CD4-positive, alpha-beta T cell (primary cell): ENCODE measurements at regions not wholly inside any gene's neighbourhood (a gene's known extent, or its start where the extent isn't known, plus 50 kb on each side); places are given as distances from the start of the nearest gene placed in this dataset.

Source experiments
- ATAC-seq: fragments of 200-7000 bp; cut with Tn5 transposase; one replicate; pipeline ENCODE4 v1.10.0; 2022; ENCODE audit warnings: mild to moderate bottlenecking; ENCODE audit not compliant: poor library complexity
- CTCF ChIA-PET: fragments of 350-600 bp; sonication (Branson Sonifier 250); formaldehyde crosslinking; loops from one replicate; lab custom pipeline; 2021; ENCODE audit warnings: antibody characterized with exemption, inconsistent platforms; lab: Charles Lee
- POLR2A ChIA-PET: fragments of 350-600 bp; sonication (Branson Sonifier 250); formaldehyde crosslinking; loops from one replicate; lab custom pipeline; 2021; ENCODE audit warnings: antibody characterized with exemption, inconsistent platforms; lab: Charles Lee
- DNase-seq, 14 experiments: peaks; one replicate each; pipeline ENCODE4 v3.0.0-alpha.2; 2013 to 2020; ENCODE audit warnings: mixed read lengths in 2 of 14
- H3K27ac ChIP-seq, 2 donors: one replicate each; pipeline versions ENCODE4 v1.5.1 to v1.7.0; 2013; ENCODE audit warnings: low read length in 2 of 2, low read depth in 1 of 2, mild to moderate bottlenecking in 1 of 2
- H3K27me3 ChIP-seq, 2 experiments: 1 replicate in 1 of 2; 2 replicates in 1 of 2; pipeline versions ENCODE4 v1.6.1 to v1.7.0; 2013; ENCODE audit warnings: low read length in 2 of 2, control low read depth in 1 of 2, mild to moderate bottlenecking in 1 of 2, moderate library complexity in 1 of 2; ENCODE audit not compliant: insufficient read depth in 2 of 2, control insufficient read depth in 1 of 2
- H3K36me3 ChIP-seq: one replicate; pipeline ENCODE4 v1.6.1; 2013; ENCODE audit warnings: low read length, control low read depth; ENCODE audit not compliant: insufficient read depth
- H3K4me1 ChIP-seq: one replicate; pipeline ENCODE4 v1.6.1; 2013; ENCODE audit warnings: low read length, control low read depth; ENCODE audit not compliant: insufficient read depth
- H3K4me3 ChIP-seq: one replicate; pipeline ENCODE4 v1.5.1; 2013; ENCODE audit warnings: mild to moderate bottlenecking, low read length, moderate library complexity
- H3K9me3 ChIP-seq, 2 experiments: 1 replicate in 1 of 2; 2 replicates in 1 of 2; pipeline versions ENCODE4 v1.6.1 to v1.7.0; 2013; ENCODE audit warnings: low read length in 2 of 2, mild to moderate bottlenecking in 2 of 2, control low read depth in 1 of 2, moderate library complexity in 1 of 2; ENCODE audit not compliant: control insufficient read depth in 1 of 2, insufficient read depth in 1 of 2
- H3K27ac Mint-ChIP-seq: one replicate; pipeline ENCODE4 v1.8.0; 2020; ENCODE audit warnings: mixed read lengths
- H3K27me3 Mint-ChIP-seq: one replicate; pipeline ENCODE4 v1.8.0; 2021; ENCODE audit warnings: mixed read lengths
- H3K36me3 Mint-ChIP-seq: one replicate; pipeline ENCODE4 v1.8.0; 2021; ENCODE audit warnings: low read depth, mixed read lengths
- H3K4me1 Mint-ChIP-seq: one replicate; pipeline ENCODE4 v1.8.0; 2021; ENCODE audit warnings: low read depth, mixed read lengths
- H3K4me3 Mint-ChIP-seq: one replicate; pipeline ENCODE4 v1.8.0; 2020; ENCODE audit warnings: mild to moderate bottlenecking, mixed read lengths
- H3K9me3 Mint-ChIP-seq: one replicate; pipeline ENCODE4 v1.8.0; 2020; ENCODE audit warnings: mixed read lengths
- intact Hi-C, 2 experiments: fragments of 100-400 bp; cut with DNase I in 1 of 2; cut with micrococcal nuclease in 1 of 2; formaldehyde crosslinking; loops; one replicate each; pipeline versions ENCODE4 v1.15.1 to v1.9.0; 2023 to 2025; cut with DNase I, micrococcal nuclease
- TF ChIP-seq, protein P1 (sequence below): fragments of 200-600 bp; IDR thresholded peaks from one replicate; pipeline ENCODE4 v1.8.0; 2022; ENCODE audit warnings: antibody characterized with exemption, mild to moderate bottlenecking

DNA sequence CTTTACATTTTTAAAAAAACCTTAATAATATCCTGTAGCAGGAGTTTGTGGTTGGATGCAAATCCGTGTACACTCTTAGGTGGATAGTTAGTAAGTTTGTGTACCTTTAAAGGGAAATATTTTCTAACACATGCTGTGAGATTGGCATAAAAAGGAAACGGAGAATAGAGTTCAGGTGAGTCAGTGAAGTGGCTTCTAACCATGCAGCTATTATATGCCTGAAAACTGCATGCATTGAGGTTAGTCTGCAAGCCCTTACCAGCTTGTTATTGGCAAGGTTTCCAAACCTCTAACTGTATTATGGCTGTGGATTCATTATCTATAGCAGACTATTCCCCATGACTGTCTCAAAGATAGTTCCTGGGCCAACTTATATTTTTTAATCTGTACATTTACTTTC is 420.6 kb upstream of the MMS22L start:
- DNase-seq: no peak
- Histone ChIP-seq H3K9me3 (no peaks in the 10 kb centered on the region), H3K27me3 (no peaks in the 10 kb centered on the region), H3K27ac (no peak overlapping the region), H3K36me3 (no peaks in the 10 kb centered on the region), H3K4me3 (no peak overlapping the region), H3K4me1 (no peaks in the 10 kb centered on the region)
- ChIA-PET CTCF (no interaction called here), POLR2A (interaction anchor here (0.6 kb wide), 1 partner anchor 105 kb away, joined by 5 read pairs; no protein-coding TSS in a partner anchor)
- no peak for ATAC-seq
- H3K36me3 Mint-ChIP-seq: no peaks in the 10 kb centered on the region
- no peaks in the 10 kb centered on the region for H3K27me3 Mint-ChIP-seq
- no peaks in the 10 kb centered on the region for H3K4me1 Mint-ChIP-seq
- intact Hi-C loops: no loop called here
- TF ChIP-seq, protein P1, sequence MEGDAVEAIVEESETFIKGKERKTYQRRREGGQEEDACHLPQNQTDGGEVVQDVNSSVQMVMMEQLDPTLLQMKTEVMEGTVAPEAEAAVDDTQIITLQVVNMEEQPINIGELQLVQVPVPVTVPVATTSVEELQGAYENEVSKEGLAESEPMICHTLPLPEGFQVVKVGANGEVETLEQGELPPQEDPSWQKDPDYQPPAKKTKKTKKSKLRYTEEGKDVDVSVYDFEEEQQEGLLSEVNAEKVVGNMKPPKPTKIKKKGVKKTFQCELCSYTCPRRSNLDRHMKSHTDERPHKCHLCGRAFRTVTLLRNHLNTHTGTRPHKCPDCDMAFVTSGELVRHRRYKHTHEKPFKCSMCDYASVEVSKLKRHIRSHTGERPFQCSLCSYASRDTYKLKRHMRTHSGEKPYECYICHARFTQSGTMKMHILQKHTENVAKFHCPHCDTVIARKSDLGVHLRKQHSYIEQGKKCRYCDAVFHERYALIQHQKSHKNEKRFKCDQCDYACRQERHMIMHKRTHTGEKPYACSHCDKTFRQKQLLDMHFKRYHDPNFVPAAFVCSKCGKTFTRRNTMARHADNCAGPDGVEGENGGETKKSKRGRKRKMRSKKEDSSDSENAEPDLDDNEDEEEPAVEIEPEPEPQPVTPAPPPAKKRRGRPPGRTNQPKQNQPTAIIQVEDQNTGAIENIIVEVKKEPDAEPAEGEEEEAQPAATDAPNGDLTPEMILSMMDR: no peak
- no peak overlapping the region for H3K4me3 Mint-ChIP-seq
- H3K9me3 Mint-ChIP-seq: no peaks in the 10 kb centered on the region
- H3K27ac Mint-ChIP-seq: no peak overlapping the region

DNA sequence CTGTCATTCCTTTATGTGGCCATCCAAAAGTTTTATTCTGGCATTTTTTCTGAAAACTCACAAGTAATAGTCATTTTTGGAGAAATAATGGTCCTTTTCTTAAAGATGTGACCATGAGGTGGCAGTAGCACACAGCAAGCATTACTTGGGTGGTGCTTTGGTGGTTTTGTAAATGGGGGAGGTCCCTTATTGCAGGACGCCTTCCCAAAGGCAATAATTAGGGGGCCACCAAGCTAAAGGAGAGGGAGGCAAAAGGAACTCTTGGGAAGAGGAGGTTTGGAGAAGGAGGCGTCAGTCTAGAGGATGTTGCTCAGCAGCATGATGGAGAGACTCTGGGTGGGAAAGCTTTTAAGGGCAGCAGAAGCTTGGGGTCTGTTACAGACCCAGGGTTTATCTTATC is 422.6 kb upstream of the MMS22L start:
- Histone ChIP-seq H3K4me1 (no peaks in the 10 kb centered on the region), H3K27me3 (no peaks in the 10 kb centered on the region), H3K27ac (no peak overlapping the region), H3K36me3 (no peaks in the 10 kb centered on the region), H3K4me3 (no peak overlapping the region), H3K9me3 (no peaks in the 10 kb centered on the region)
- peaks cover 2% of the 10 kb centered on the region for H3K9me3 Mint-ChIP-seq
- H3K4me1 Mint-ChIP-seq: no peaks in the 10 kb centered on the region
- H3K4me3 Mint-ChIP-seq: no peak overlapping the region
- no peaks in the 10 kb centered on the region for H3K27me3 Mint-ChIP-seq
- no peak for ATAC-seq
- H3K27ac Mint-ChIP-seq: no peak overlapping the region
- no peaks in the 10 kb centered on the region for H3K36me3 Mint-ChIP-seq
- ChIA-PET CTCF (no interaction called here), POLR2A (no interaction called here)
- TF ChIP-seq, protein P1: no peak
- intact Hi-C loops: no loop called here
- no peak for DNase-seq

DNA sequence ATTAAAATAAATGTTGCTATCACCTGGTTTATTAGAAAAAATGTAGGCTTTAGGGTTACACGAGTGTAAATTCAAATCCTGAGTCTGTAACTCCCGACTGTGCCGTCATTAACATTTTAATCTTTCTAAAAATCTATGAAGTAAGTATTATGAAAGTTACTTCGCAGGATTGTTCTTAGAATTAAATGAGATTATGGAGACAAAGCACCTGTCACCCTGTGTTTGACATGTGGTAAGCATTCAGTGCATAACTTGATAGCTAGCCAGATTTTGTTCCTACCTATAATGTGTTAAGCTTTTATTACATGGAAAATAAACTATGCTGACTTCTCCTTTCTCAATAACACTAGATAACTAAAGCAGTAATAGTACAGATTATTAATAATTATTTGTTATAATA is 429.7 kb upstream of the MMS22L start:
- H3K4me3 ChIP-seq: no peak overlapping the region
- ATAC-seq (no peak), DNase-seq (no peak)
- Mint-ChIP-seq H3K4me3 (no peak overlapping the region), H3K27ac (no peak overlapping the region), H3K27me3 (no peaks in the 10 kb centered on the region), H3K9me3 (peaks cover 2% of the 10 kb centered on the region), H3K4me1 (no peaks in the 10 kb centered on the region), H3K36me3 (no peaks in the 10 kb centered on the region)
- H3K27me3 ChIP-seq: no peaks in the 10 kb centered on the region
- CTCF ChIA-PET: no interaction called here
- intact Hi-C loops: no loop called here
- no peaks in the 10 kb centered on the region for H3K4me1 ChIP-seq
- TF ChIP-seq, protein P1: no peak
- H3K36me3 ChIP-seq: no peaks in the 10 kb centered on the region
- POLR2A ChIA-PET: no interaction called here
- no peaks in the 10 kb centered on the region for H3K9me3 ChIP-seq
- no peak overlapping the region for H3K27ac ChIP-seq
